ENCODE measurements at regions not wholly inside any gene's neighbourhood (a gene's known extent, or its start where the extent isn't known, plus 50 kb on each side); places are given as distances from the start of the nearest gene placed in this dataset.

DNA sequence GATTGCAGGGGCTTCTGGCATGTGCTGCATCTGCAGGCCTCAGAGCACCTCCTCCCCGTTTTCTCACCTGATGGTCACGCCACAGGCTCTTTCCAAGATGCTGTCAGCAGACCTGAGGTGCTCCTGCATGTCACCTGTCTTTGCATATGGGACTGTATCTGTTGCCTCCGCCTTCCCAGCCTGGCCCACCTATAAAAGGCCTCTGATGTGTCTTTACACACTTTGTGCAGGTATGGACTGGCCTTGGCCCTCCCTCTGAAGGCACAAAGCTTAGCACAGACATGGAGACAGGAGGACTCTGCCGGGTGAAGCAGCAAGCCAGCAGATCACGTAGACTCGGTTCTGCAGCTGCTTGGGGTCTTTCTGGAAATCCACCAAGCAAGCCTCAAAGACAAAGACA, 220.9 kb upstream of the PPP2R2D start:
- ChIA-PET CTCF (no interaction called here), POLR2A (no interaction called here)

DNA sequence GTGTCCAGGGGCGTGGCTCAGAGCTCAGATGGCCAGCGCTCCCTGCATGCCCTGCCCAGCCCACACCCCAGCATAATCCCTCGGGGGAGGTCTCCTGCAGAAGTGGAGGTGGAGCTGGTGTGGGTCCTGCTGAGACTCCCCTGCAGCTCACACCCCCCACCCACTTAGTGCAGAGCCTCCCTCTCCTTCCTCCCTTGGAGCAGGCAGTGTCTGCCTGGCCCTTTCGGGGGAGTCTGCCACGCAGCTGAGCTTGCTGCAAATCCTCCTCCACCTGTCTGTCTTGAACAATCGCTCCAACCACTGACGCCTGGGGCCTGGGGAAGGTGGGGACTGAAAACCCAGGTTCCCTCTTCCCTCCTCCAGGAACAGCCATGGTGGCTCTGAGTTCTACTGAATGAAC, 219.7 kb upstream of the PPP2R2D start:
- CTCF ChIA-PET, result no interaction called here
- POLR2A ChIA-PET, result no interaction called here

DNA sequence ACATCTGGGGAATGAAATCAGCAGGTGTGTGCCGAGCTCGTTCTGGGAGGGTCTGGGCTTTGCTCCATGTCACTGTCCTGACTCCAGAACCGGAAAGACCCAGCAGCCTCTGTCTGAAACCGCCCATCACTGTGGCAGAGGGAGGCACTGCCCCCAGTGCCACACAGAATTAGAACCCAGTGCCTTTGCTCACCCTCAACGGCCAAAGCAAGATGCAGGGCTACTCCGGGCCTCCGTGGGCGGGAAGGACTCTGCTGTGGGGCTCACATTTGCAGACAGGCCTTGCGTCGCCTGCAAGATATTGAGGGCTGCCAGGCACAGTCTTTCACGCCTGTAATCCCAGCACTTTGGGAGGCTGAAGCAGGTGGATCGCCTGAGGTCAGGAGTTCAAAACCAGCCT, 219.2 kb upstream of the PPP2R2D start:
- POLR2A ChIA-PET, result no interaction called here
- CTCF ChIA-PET, result no interaction called here

DNA sequence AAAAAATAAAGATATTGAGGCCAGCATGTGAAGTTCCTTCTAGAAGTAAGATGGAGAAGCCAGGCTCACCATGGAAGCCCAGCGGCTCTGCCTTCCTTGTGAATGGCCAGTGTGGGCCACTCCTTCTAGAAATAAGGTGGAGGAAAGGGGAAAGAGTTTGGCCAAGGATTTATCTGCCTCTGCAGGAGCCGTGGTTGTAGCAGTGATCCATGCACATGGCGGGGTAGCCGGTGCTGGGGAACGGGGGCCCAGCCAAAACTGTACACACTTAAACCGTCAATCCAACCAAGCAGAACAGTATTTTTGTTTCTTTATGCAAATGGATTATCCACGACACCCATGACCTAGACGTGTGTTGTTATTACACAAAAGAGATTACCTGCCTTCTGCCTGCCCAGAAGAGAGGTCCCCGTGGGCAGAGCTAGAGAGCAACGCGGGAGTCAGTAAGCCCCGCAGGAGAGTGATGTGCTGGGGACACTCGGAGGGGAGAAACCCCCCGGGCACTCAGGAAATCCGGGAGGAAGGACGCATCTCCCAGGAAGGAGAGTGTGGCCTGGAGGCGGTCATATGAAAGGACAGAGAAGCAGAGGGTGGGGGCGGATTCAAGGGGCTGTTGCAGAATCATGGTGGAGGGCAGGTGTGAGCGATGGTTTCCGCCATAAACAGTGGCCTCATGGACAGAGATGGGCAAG, 218.4 kb upstream of the PPP2R2D start:
- CTCF ChIA-PET, result no interaction called here
- POLR2A ChIA-PET, result no interaction called here

DNA sequence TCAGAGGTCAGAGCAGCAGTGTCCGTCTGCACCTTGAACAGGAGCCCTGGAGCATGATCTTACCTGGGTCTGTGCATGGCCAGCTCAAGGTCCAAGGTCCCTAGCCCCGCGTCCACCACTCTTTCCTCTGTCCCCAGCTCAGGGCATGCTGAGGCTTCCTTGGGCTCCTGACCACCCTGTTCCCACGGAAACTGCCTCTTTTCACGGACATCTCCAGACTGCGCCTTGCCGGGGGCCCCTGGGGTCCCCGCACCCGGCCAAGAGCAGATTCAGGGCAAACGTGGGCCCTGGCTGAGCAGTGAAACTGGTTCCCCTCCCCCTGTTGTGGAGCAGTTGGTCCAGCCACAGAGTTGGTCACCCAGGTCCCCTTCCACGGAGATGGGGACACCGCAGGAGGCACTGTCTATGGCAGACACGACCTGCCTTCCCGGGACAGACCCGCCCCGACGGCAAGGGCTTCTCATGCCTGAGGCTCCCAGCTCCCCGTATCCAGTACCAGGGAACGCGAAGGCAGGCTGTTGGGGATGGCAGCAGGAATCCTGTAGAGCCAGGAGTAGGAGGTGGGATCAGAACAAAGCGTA, 217.4 kb upstream of the PPP2R2D start:
- ChIA-PET CTCF (no interaction called here), POLR2A (no interaction called here)

DNA sequence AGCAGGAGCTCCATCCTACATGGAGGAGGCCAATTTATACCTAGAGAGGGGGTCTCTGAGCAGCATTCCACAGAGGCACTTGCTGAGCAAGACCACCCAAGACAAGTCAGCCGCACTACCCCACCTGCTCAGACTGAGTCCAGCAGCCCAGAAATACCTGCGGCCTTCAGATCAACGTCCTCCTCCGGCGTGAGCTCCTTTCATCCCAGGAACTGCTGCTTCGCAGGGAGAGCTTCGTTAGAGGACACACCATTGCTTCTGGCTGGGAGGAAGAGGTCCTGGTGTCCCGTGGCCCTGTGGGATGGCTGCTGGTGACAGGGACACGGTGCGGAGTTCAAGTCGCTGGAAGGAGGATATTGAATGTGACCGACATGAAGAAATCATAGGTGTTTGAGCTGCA, 216.9 kb upstream of the PPP2R2D start:
- ChIA-PET POLR2A (no interaction called here), CTCF (no interaction called here)

DNA sequence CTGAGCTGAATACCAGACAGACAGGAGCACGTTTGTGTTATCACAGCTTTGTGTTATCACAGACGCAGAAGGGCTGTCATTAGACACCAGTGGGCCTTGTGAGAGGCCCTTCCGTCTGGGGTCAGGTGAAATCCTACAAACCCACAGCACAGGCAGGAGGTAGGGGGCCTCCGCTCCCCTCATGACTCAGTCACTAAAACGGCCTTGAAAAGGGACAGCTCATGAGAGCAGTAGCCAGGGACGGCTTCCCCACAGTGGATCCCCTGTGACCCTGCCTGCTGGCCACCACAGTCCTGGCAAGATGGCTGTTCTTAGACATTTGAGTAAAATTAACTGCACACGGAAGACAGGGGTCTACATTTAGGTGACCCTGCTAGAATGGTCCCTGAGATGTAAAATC, 215.8 kb upstream of the PPP2R2D start:
- POLR2A ChIA-PET, result no interaction called here
- CTCF ChIA-PET, result no interaction called here

DNA sequence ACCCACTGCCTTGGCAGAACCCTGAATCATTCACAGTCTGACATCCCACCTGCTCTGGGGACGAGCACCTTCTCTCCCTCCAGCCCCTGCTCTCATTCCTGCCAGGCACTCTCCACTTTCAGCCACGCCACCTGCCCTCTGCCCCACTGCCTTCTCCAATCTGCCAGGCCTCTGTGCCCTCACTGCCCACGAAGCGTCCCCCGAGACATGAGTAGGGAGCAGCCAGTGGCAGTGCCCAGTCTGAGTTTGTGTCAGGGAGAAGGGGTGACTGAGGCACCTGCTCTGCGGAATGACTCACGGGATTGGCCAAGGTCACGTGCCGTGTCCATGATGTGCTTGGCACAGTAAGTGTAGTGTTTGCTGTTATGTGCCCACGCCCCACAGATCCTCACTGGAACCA, 215.2 kb upstream of the PPP2R2D start:
- ChIA-PET CTCF (no interaction called here), POLR2A (no interaction called here)

DNA sequence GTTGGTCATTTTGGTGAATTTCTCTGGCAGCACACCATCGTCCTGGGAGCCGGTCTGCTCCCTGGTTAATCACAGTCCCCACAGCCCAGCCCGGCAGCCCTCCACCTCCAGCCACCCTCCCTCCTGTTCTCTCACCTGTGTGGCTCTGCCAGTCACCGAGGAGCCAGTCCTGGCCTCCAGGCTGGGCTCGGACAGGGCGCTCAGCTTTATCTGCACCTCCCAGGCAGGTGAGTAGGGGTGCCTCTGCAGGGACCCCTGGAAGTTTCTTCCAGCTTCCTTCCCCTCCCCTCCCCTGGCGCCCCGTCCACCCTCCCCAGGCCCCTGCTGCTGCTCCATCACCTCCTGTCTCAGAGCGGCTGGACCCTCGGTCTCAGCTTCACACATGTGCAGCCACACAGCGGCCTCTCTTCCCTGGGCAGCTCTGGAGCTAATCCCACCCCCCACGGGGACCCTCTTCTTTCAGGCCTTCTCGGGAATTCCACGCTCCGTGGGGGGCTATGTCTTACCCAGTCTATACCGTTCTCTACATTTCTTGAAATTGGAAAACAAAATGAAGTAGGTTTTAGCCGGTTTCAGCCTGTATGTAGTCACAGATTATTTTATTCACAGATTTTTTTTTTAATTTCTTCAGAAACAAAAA, 213.9 kb upstream of the PPP2R2D start:
- POLR2A ChIA-PET, result no interaction called here
- CTCF ChIA-PET, result no interaction called here

DNA sequence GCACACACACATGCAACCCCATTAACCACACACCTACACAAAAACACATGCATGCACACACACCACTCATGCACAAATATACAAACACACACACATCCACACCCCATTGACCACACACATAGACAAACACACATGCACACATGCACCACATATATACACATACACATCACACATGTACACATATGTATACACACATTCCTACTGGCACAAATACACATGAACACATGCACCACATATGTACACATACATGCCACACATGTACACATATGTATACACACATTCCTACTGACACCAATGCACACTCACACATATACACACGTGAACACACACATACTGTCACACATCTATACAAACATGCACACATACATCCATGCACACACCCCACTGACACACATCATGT, 212.5 kb upstream of the PPP2R2D start:
- ChIA-PET CTCF (no interaction called here), POLR2A (no interaction called here)

DNA sequence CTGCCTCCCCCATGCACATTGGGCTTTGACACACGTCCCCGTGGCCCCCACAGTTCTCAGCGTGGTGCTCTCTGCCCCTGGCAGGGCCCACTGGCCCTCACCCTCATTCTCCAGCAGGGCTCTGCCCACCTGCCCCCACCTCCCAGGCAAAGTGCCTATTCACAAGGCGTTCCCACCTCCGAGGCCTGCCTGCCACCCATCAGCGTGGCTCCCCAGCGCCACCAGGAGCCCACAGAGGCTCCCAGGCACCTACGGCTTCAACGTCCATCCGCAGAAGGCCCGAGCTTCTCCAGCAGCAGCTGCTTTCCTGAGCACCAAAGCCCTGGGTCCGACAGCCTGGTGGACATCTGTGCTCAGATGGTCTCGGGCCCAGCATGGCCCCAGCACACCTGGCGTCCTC, 211.8 kb upstream of the PPP2R2D start:
- ChIA-PET CTCF (no interaction called here), POLR2A (no interaction called here)

DNA sequence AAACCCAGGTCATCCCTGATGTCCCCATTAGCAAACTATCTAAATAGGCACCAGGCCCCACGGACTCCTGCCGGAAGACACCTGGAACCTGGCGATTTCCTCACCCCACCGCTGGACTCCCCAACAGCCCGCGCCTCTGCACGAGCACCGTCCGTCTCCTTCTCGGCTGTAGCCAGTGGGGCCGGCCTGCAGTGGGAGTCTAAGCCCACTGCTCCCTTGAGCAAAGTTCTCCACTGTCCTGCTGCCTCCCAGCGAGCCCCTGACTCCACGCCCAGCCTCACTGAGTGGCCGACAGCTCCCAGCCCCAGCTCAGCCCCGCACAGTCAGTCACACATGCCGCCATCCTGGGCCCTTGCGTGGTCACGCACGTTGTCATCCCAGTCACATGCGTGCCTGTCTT, 211.3 kb upstream of the PPP2R2D start:
- POLR2A ChIA-PET, result no interaction called here
- CTCF ChIA-PET, result no interaction called here

DNA sequence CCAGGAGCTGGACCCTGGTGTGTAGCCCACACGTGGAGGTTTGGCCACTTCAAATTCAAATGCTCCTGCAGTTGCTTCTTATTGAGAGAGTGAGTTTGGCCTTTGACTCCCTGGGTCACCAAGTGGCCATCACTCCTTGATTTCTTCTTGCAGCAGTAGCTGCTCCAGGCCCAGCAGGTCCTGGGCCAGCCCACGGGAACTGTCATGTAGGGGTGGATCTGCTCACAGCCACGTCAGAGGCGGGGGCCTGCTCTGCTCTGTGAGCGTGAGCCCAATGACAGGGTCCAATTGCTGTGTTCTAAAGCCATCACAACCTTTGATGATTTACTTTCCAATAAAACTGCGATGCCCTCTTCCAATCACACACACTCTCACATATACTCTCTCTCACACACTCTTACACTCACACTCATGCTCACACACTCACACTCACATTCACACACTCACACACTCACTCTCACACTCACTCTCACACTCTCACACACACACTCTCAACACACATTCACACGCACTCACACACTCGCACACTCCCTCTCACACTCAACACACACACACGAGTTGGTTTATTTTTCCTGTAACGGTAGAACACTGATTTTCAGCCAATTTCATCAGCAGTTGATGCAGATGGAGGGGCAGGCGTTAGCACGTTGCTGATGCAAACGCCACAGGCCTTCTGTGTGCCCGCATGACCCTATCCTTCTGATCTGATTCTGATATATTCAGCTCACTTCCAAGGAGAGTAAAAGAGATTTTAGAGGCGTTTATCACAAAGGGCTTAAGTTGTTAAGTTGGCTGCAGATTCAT, 210.7 kb upstream of the PPP2R2D start:
- ChIA-PET CTCF (no interaction called here), POLR2A (no interaction called here)

DNA sequence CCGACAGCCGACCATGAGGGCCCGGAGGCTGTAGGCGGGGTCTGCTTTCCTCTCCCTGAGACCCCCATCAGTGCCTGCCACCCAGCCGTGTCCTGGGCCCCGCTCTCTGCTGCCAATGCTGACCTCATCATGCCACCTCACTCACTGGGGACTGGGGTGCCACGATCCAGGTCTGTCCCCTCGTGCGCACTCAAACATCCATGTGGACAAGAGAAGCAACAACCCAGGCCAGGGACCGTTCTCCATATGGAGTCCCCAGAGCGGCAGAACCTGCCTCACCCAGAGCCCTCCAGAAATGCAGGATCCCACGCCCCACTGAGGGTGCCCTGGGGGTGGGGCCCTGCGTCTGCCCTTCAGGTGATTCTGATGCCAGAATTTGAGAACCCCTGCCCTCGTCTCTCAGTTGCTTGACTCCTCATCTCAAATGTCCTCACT, 210.0 kb upstream of the PPP2R2D start:
- POLR2A ChIA-PET, result no interaction called here
- CTCF ChIA-PET, result no interaction called here

DNA sequence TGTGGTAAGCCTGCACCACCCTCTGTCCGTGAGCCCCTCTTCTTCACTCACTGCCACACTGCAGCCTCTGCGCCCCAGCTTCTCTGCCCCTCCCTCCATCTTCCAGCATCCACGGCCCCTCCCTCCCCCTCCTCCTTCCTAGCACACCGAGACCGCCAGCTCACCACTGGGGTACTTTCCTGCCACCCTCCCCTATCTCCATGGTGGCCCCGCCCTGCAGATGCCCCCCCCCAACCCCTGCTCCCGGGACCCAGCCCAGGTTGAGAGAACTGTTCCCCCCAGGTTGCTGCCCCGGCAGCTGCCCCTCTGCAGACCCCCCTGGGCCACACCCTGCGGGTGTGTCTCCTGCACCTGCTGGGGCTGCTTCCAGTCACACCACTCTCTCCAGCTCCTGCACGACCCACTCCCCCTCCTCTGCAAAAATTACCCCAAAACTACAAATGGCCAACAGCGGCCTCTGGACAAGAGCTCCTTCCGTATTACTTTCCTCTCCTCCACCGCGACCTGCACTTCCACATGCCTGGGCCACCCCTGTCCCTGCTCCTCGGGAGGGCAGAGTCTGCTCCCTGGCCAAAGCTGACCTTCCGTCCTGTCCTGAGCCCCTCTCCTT, 209.2 kb upstream of the PPP2R2D start:
- CTCF ChIA-PET, result no interaction called here

DNA sequence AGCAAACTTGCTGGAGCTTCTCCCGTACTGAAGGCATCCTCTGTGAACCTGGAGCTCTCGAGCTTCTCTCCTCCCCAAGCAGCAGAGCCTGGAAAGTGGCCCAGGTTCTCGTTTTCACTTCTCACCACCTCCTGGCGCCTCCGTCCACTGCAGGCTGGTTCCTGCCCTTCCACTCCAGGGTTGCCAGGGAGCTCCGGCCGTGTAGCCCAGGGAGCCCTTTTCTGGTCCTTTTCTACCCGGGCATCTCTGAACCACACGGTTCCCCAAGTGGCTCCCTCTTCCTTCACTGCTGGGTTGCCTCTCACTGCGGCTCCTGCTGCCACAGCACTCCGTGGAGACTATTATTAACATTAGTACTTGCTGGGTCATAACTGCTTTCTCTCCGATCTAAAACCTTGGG, 208.6 kb upstream of the PPP2R2D start:
- ChIA-PET CTCF (no interaction called here), POLR2A (no interaction called here)

More for the DNA sequence above, 209.2 kb upstream of the PPP2R2D start:
- POLR2A ChIA-PET, result no interaction called here

DNA sequence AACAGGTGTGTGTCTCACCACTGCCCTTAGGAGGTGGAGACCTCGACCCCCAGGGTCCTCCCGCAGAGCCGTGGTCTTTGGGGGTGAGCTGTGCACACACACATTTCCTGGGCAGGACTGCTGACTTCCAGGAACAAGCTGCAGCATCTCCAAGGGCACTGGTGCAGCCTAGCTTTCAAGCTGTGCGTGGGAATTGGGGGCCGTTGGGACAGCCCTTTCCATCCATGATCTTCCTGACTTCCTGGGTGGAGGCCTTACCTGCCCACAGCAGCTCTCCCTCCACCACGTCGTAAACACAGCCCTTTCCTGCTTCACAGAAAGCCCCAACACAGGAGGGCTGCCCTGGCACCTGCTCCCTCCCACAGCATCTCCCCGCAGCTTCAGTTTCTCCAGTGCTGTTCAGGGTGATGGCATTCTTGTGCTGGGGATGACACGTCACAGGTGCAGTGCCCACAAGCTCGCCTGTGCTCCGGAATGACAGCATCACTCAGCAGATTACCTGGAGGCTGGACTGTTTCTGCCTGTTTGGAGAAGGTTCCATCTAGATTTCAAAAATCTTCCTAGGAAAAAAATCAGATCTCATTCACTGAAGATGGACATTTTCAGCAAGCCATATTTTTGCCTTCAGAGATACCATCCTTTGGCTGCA, 208.0 kb upstream of the PPP2R2D start:
- CTCF ChIA-PET, result no interaction called here
- POLR2A ChIA-PET, result no interaction called here

DNA sequence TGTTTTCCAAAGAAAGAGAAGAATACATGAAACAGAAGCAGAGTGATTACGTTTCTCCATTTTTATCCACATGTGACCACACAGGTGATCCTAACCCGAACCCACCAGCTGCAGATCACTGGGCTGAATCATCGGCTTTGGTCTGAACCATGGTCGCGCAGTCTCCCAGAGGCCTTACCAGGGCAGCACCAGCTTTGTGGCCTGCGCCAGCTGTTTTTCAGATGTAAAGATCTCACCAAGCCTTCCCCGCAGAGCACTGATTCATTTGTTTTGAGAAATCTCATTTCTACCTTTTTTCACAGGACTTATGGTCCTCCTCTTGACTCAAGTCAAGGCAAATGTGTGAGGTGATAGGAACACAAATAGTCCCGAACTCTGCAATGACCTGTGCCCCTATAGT, 207.0 kb upstream of the PPP2R2D start:
- ChIA-PET CTCF (no interaction called here), POLR2A (no interaction called here)

DNA sequence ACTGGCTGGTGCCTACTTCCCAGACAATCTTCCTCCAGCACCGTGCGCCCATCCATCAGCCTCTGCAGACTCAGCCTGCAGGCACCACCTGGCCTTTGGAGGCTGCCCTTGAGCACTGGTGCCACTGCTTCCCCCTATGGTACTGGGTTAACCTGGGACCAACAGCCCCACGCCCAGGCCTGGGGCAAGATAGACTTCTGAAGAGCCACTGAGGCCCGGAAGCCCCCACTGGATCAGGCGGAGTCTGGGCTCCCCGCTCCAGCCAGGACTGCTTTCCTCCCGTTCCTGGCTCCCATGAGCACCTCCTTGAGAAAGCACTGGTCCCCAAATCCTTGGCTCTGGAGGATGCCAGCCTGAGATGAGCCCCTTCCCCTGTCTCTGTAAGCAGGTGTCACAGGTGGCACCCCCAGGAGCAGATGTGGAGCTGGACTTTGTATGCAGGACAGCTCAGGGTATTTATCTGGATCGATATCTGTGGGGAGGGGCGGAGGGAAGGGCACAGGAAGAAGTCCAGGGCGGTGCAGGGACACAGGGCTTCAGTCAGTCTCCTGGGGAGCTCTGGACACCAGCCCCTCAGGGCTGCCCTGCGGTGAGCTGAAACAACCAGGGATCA, 206.5 kb upstream of the PPP2R2D start:
- CTCF ChIA-PET, result no interaction called here
- POLR2A ChIA-PET, result no interaction called here

Measured in activated CD8-positive, alpha-beta memory T cell treated with anti-CD3 and anti-CD28 coated beads for 36 hours (primary cell).